ENCODE measurements at regions not wholly inside any gene's neighbourhood (a gene's known extent, or its start where the extent isn't known, plus 50 kb on each side); places are given as distances from the start of the nearest gene placed in this dataset.
A peak's percentile ranks its signal among the peaks of the same experiment; 100 is the strongest.

DNA sequence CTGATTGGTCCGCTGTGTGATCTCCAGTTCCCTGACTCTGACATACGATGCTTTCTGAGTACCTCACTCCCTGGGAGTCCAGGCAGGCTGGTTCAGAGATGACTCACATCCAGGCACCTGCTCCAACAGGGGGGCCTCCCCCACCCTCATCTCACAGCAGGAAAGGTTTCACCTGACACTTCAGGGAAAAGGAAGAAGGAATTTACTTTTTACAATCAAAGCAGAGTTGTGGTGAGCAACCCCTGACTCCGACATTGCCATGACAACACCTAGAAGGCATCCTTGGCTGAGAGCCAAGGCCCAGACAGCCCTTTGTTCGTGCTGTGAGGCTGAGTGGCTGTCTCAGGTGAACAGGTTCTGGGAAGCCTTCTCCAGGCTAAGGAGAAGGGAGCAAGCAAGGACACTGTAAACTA is 164.6 kb upstream of the GJB5 start:
- no peak for DNase-seq (ENCODE audit: low read depth in 1 of 2, low spot score in 1 of 2)
- Histone ChIP-seq H3K4me3 (replicated peaks; ENCODE audit: insufficient read depth, low read length) (no peak overlapping the region), H3K27me3 (ENCODE audit: insufficient read depth, poor library complexity, severe bottlenecking) (no peaks in the 10 kb centered on the region), H3K27ac (replicated peaks) (no peak overlapping the region)
- no peak for TF ChIP-seq REST (IDR thresholded peaks at IDR 0.05; ENCODE audit: insufficient replicate concordance, low read depth)
- TF ChIP-seq GABPA (IDR thresholded peaks at IDR 0.05; ENCODE audit: low read depth), result no peak
- TF ChIP-seq POLR2AphosphoS5 (IDR thresholded peaks at IDR 0.05; ENCODE audit: low read depth), result no peak
- no peak for TF ChIP-seq SPI1 (IDR thresholded peaks at IDR 0.05; ENCODE audit: borderline replicate concordance, low read depth)
- TF ChIP-seq CTCF (IDR thresholded peaks at IDR 0.05; ENCODE audit: insufficient read depth, low read length), result no peak

DNA sequence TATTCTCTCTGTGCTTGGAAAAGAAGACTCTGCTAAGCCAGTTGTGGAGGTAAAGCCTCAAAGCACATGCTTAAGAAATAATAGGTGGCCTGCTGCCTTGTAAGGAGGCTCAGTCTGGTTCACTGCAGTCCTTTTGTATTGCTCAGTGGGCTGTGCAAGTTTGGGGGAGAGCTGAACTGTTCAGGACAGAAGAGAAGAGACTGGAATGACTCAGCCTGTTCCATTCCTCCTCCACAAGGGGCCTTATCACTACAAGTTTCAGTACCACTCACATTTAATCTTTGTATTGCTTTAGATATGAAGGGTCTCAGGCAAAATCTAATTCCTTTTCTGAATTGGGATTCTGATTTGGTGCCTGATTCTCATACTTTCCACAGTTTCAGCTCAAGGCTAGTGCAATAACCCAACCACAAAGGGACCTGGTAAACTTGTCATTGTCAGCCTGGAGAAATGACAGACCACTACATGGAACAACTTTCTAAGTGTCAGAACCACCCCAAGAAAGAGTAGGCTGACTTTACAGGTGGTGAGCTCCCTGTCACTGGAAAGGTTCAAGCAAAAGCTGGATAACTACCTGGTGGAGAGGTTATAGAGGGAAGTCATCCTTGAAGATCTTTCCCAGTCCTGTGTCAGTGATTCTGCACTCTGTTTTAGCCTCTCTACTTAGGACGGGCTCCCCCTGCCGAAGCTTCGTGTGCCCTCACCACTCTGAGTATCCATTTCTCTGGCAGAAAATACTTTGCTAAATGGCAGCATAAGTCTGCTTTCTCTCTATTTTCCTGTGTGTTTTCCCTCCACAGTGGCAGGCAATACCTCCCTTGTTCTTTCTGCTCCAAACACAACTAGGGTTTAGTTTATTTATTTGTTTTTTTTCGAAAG is 162.9 kb upstream of the GJB5 start:
- Histone ChIP-seq H3K27me3 (ENCODE audit: insufficient read depth, poor library complexity, severe bottlenecking) (no peaks in the 10 kb centered on the region), H3K4me3 (replicated peaks; ENCODE audit: insufficient read depth, low read length) (no peak overlapping the region), H3K27ac (replicated peaks) (no peak overlapping the region)
- DNase-seq (ENCODE audit: low read depth in 1 of 2, low spot score in 1 of 2), result no peak
- TF ChIP-seq CTCF (IDR thresholded peaks at IDR 0.05; ENCODE audit: insufficient read depth, low read length) (peak; percentile 9), POLR2AphosphoS5 (IDR thresholded peaks at IDR 0.05; ENCODE audit: low read depth) (no peak)

DNA sequence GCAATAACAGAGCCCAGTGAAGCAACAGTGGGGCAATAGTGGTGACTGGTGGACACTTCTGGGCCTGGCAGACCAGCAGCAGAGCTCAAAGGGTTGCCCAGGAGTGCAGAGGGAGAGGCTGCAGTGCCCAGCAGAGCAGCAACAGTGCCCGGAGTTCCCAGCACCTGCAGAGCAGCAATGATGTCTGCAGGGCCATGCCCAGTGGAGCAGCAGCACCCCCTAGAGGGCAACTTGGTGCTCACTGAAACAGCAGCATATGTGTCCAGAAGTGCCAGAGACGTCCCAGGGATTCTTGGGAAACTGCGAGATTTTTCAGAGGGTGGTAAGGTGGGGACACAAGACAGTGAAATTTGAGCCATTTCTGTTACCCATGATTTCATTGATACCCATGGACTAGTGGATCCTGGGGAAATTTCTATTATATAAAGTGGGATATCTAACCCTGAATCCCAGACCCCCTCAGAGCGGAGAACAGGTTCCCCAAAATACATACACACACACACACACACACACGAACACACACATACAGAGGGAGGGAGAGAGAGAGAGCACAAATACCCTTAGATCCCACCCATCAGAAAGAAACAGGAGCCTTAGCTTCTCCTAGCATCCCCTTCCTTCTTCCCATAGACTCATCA is 156.9 kb upstream of the GJB5 start:
- peak; percentile 94 for TF ChIP-seq CTCF (IDR thresholded peaks at IDR 0.05; ENCODE audit: insufficient read depth, low read length)
- no peak for TF ChIP-seq SPI1 (IDR thresholded peaks at IDR 0.05; ENCODE audit: borderline replicate concordance, low read depth)
- Histone ChIP-seq H3K4me3 (replicated peaks; ENCODE audit: insufficient read depth, low read length) (no peak overlapping the region), H3K27ac (replicated peaks) (no peak overlapping the region), H3K27me3 (ENCODE audit: insufficient read depth, poor library complexity, severe bottlenecking) (no peaks in the 10 kb centered on the region)
- peak; percentile 20 to 55 for DNase-seq (ENCODE audit: low read depth in 1 of 2, low spot score in 1 of 2)

GRCh38 chr1:34602907-34603306 is 151.9 kb upstream of the GJB5 start:
- H3K4me3 ChIP-seq (replicated peaks; ENCODE audit: insufficient read depth, low read length), result no peak overlapping the region
- no peaks in the 10 kb centered on the region for H3K27me3 ChIP-seq (ENCODE audit: insufficient read depth, poor library complexity, severe bottlenecking)
- TF ChIP-seq SPI1 (IDR thresholded peaks at IDR 0.05; ENCODE audit: borderline replicate concordance, low read depth), result no peak
- no peak for TF ChIP-seq GABPA (IDR thresholded peaks at IDR 0.05; ENCODE audit: low read depth)
- TF ChIP-seq REST (IDR thresholded peaks at IDR 0.05; ENCODE audit: insufficient replicate concordance, low read depth), result no peak
- no peak for TF ChIP-seq POLR2AphosphoS5 (IDR thresholded peaks at IDR 0.05; ENCODE audit: low read depth)
- TF ChIP-seq CTCF (IDR thresholded peaks at IDR 0.05; ENCODE audit: insufficient read depth, low read length), result no peak
- H3K27ac ChIP-seq (replicated peaks), result no peak overlapping the region
- no peak for DNase-seq (ENCODE audit: low read depth in 1 of 2, low spot score in 1 of 2)

Data from HL-60 (cell line).